ENCODE measurements at regions not wholly inside any gene's neighbourhood (a gene's known extent, or its start where the extent isn't known, plus 50 kb on each side); places are given as distances from the start of the nearest gene placed in this dataset.

GRCh38 chr15:36498916-36499315 is 80.5 kb upstream of the CDIN1 start:
- TF ChIP-seq POLR2A (IDR thresholded peaks at IDR 0.05): no peak
- TF ChIP-seq CTCF (IDR thresholded peaks at IDR 0.05): no peak

All from adrenal gland (tissue), 5 donors.